Tibial artery (tissue), 4 donors: ENCODE measurements at regions not wholly inside any gene's neighbourhood (a gene's known extent, or its start where the extent isn't known, plus 50 kb on each side); places are given as distances from the start of the nearest gene placed in this dataset.
"Not testable (repeated sequence)": the region's sequence is repeated elsewhere in the genome, so short reads cannot be mapped to it uniquely, and the experiment has no call there.

Source experiments
- DNase-seq, 2 donors: peaks; one replicate each; pipeline ENCODE4 v3.0.0-alpha.2; 2019
- H3K27ac ChIP-seq, 2 donors: fragments of 200-600 bp; sonication (generic) in 1 of 2; 1 replicate in 1 of 2; 2 replicates in 1 of 2; pipeline ENCODE4 v1.5.1; 2018 to 2019; ENCODE audit warnings: mild to moderate bottlenecking in 1 of 2
- H3K27me3 ChIP-seq, 2 donors: fragments of 200-600 bp; sonication (generic) in 1 of 2; one replicate each; pipeline versions ENCODE4 v1.5.1 to v1.6.0; 2016 to 2019
- H3K36me3 ChIP-seq, 3 donors: fragments of 200-600 bp; sonication (generic) in 2 of 3; one replicate each; pipeline ENCODE4 v1.5.1; 2016 to 2019; ENCODE audit warnings: mild to moderate bottlenecking in 2 of 3
- H3K4me1 ChIP-seq, 4 donors: fragments of 200-600 bp; sonication (generic) in 2 of 4; 1 replicate in 3 of 4; 2 replicates in 1 of 4; pipeline ENCODE4 v1.5.1; 2016 to 2019
- H3K4me3 ChIP-seq, 2 donors: fragments of 200-600 bp; sonication (generic) in 1 of 2; 1 replicate in 1 of 2; 2 replicates in 1 of 2; pipeline ENCODE4 v1.5.1; 2018 to 2019; ENCODE audit warnings: mild to moderate bottlenecking in 2 of 2
- H3K9me3 ChIP-seq, 3 donors: fragments of 200-600 bp; sonication (generic) in 1 of 3; one replicate each; pipeline ENCODE4 v1.5.1; 2016 to 2019
- CTCF ChIP-seq, 2 experiments: fragments of 200-600 bp in 1 of 2; fragments of 450-650 bp in 1 of 2; IDR thresholded peaks; one replicate each; pipeline ENCODE4 v1.5.1; 2017 to 2019; ENCODE audit warnings: antibody characterized with exemption in 2 of 2, mild to moderate bottlenecking in 1 of 2, moderate library complexity in 1 of 2
- intact Hi-C: fragments of 100-400 bp; cut with DNase I; formaldehyde crosslinking; loops from one replicate; pipeline ENCODE4 v1.15.0; 2023; ENCODE audit warnings: low total_unique reads

GRCh38 chr3:153928851-153929250 is 192.3 kb upstream of the ARHGEF26 start:
- H3K36me3 ChIP-seq = no peaks in the 10 kb centered on the region
- TF ChIP-seq CTCF (IDR thresholded peaks at IDR 0.05) = no peak
- no peaks in the 10 kb centered on the region for H3K27me3 ChIP-seq
- no peak overlapping the region for H3K4me3 ChIP-seq
- H3K9me3 ChIP-seq = no peaks in the 10 kb centered on the region
- DNase-seq = no peak
- no peak overlapping the region for H3K27ac ChIP-seq
- intact Hi-C loops = no loop called here
- no peaks in the 10 kb centered on the region for H3K4me1 ChIP-seq

- H3K4me1 ChIP-seq, H3K36me3 ChIP-seq, H3K4me3 ChIP-seq, H3K27me3 ChIP-seq, H3K27ac ChIP-seq, H3K9me3 ChIP-seq, intact Hi-C loops, DNase-seq: not testable (repeated sequence)
Observed at GRCh38 chr3:153933481-153933880, 187.7 kb upstream of the ARHGEF26 start.

- Histone ChIP-seq H3K9me3 (no peaks in the 10 kb centered on the region), H3K27me3 (no peaks in the 10 kb centered on the region), H3K4me1 (no peaks in the 10 kb centered on the region), H3K27ac (no peak overlapping the region), H3K4me3 (no peak overlapping the region), H3K36me3 (no peaks in the 10 kb centered on the region)
- DNase-seq = no peak
- TF ChIP-seq CTCF (IDR thresholded peaks at IDR 0.05) = no peak
- intact Hi-C loops = no loop called here
Observed at GRCh38 chr3:153944084-153944483, 177.1 kb upstream of the ARHGEF26 start.

GRCh38 chr3:153951276-153951675 is 169.9 kb upstream of the ARHGEF26 start:
- Histone ChIP-seq H3K9me3 (no peaks in the 10 kb centered on the region), H3K27me3 (no peaks in the 10 kb centered on the region), H3K4me1 (no peaks in the 10 kb centered on the region), H3K4me3 (no peak overlapping the region), H3K27ac (no peak overlapping the region), H3K36me3 (no peaks in the 10 kb centered on the region)
- TF ChIP-seq CTCF (IDR thresholded peaks at IDR 0.05) = no peak
- intact Hi-C loops = no loop called here
- DNase-seq = no peak

- Histone ChIP-seq H3K27me3 (no peaks in the 10 kb centered on the region), H3K36me3 (no peaks in the 10 kb centered on the region), H3K4me1 (no peaks in the 10 kb centered on the region), H3K4me3 (no peak overlapping the region), H3K27ac (no peak overlapping the region), H3K9me3 (no peaks in the 10 kb centered on the region)
- no peak for TF ChIP-seq CTCF (IDR thresholded peaks at IDR 0.05)
- DNase-seq = no peak
- intact Hi-C loops = no loop called here
Observed at GRCh38 chr3:153952091-153952490, 169.1 kb upstream of the ARHGEF26 start.

GRCh38 chr3:153956613-153957012 is 164.6 kb upstream of the ARHGEF26 start:
- peaks cover 0 to 10% (median 0%) of the 10 kb centered on the region in 4 donors for H3K4me1 ChIP-seq
- H3K4me3 ChIP-seq = no peak overlapping the region
- no peak overlapping the region for H3K27ac ChIP-seq
- H3K9me3 ChIP-seq = no peaks in the 10 kb centered on the region
- intact Hi-C loops = no loop called here
- no peak for TF ChIP-seq CTCF (IDR thresholded peaks at IDR 0.05)
- no peak for DNase-seq
- H3K36me3 ChIP-seq = no peaks in the 10 kb centered on the region
- no peaks in the 10 kb centered on the region for H3K27me3 ChIP-seq
